OCI-LY3 (cell line): ENCODE measurements at regions not wholly inside any gene's neighbourhood (a gene's known extent, or its start where the extent isn't known, plus 50 kb on each side); places are given as distances from the start of the nearest gene placed in this dataset.
A peak's percentile ranks its signal among the peaks of the same experiment; 100 is the strongest.

Experiments used
- H2AFZ ChIP-seq: fragments of 200-600, 300-600 bp; shearing (Covaris generic); 2 replicates; pipeline ENCODE4 v1.6.0; 2014; ENCODE audit warnings: antibody characterized with exemption, low read depth, low read length
- H3K27ac ChIP-seq: fragments of 200-600, 300-600 bp; sonication (generic); 2 replicates; pipeline ENCODE4 v1.5.1; 2014; ENCODE audit warnings: mild to moderate bottlenecking, low read length, moderate library complexity, mixed read lengths
- H3K27me3 ChIP-seq: fragments of 200-600, 300-600 bp; sonication (generic); 2 replicates; pipeline ENCODE4 v1.6.1; 2014; ENCODE audit warnings: low read depth, low read length, mixed read lengths
- H3K36me3 ChIP-seq: fragments of 200-600, 300-600 bp; sonication (generic); replicated peaks from 2 replicates; pipeline ENCODE3; 2014; ENCODE audit warnings: low read depth, low read length, mixed read lengths
- H3K4me1 ChIP-seq: fragments of 300-600, 200-600 bp; sonication (generic); 2 replicates; pipeline ENCODE4 v1.6.1; 2014; ENCODE audit warnings: low read length, mixed read lengths
- H3K4me2 ChIP-seq: fragments of 200-600, 300-600 bp; sonication (generic); 2 replicates; pipeline ENCODE4 v1.6.1; 2014; ENCODE audit warnings: low read length, mixed read lengths
- H3K4me3 ChIP-seq: fragments of 300-600, 200-600 bp; sonication (generic); 2 replicates; pipeline ENCODE4 v1.5.1; 2014; ENCODE audit warnings: antibody characterized with exemption, mild to moderate bottlenecking, low read length, moderate library complexity
- H3K79me2 ChIP-seq: fragments of 300-600, 200-600 bp; shearing (Covaris generic); 2 replicates; pipeline ENCODE4 v1.6.1; 2014; ENCODE audit warnings: mild to moderate bottlenecking, low read length, mixed read lengths
- H3K9ac ChIP-seq: fragments of 300-600, 200-600 bp; shearing (Covaris generic); 2 replicates; pipeline ENCODE4 v1.6.0; 2014; ENCODE audit warnings: mild to moderate bottlenecking, low read length, moderate library complexity
- H3K9me3 ChIP-seq: fragments of 200-600, 300-600 bp; shearing (Covaris generic); 2 replicates; pipeline ENCODE4 v1.6.1; 2014; ENCODE audit warnings: low read length, mixed read lengths; ENCODE audit not compliant: insufficient read depth
- H4K20me1 ChIP-seq: fragments of 200-600, 300-600 bp; sonication (generic); 2 replicates; pipeline ENCODE4 v1.6.1; 2016; ENCODE audit warnings: low read length, mixed read lengths; ENCODE audit not compliant: insufficient read depth
- CTCF ChIP-seq: fragments of 200-600, 300-600 bp; sonication (generic); IDR thresholded peaks from 2 replicates; pipeline ENCODE4 v1.5.1; 2014; ENCODE audit warnings: antibody characterized with exemption, low read length, low read depth
- EZH2phosphoT487 ChIP-seq: fragments of 200-600 bp; shearing (Covaris generic); IDR thresholded peaks from 2 replicates; pipeline ENCODE4 v1.6.1; 2018; ENCODE audit warnings: antibody characterized with exemption, mixed run types, low read depth

GRCh38 chr6:122012578-122012977, 386.9 kb upstream of the HSF2 start:
- Histone ChIP-seq H3K4me1 (no peaks in the 10 kb centered on the region), H2AFZ (no peak overlapping the region), H3K27me3 (no peaks in the 10 kb centered on the region), H3K36me3 (no peaks in the 10 kb centered on the region), H3K4me2 (no peak overlapping the region), H3K9ac (no peak overlapping the region), H3K4me3 (no peak overlapping the region), H4K20me1 (no peaks in the 10 kb centered on the region), H3K27ac (no peak overlapping the region), H3K79me2 (no peaks in the 10 kb centered on the region), H3K9me3 (no peaks in the 10 kb centered on the region)
- TF ChIP-seq CTCF (no peak), EZH2phosphoT487 (no peak)

- TF ChIP-seq EZH2phosphoT487 (no peak), CTCF (no peak)
- H3K9ac ChIP-seq = no peak overlapping the region
- no peaks in the 10 kb centered on the region for H3K79me2 ChIP-seq
- H3K4me3 ChIP-seq = no peak overlapping the region
- no peaks in the 10 kb centered on the region for H3K9me3 ChIP-seq
- no peak overlapping the region for H3K4me2 ChIP-seq
- no peaks in the 10 kb centered on the region for H3K27me3 ChIP-seq
- H3K27ac ChIP-seq = no peak overlapping the region
- H2AFZ ChIP-seq = no peak overlapping the region
- peaks cover under 1% of the 10 kb centered on the region for H3K4me1 ChIP-seq
- H4K20me1 ChIP-seq = no peaks in the 10 kb centered on the region
- H3K36me3 ChIP-seq = no peaks in the 10 kb centered on the region
Measured at GRCh38 chr6:122014961-122015360, 384.5 kb upstream of the HSF2 start.

GRCh38 chr6:122020588-122021264, 378.7 kb upstream of the HSF2 start:
- Histone ChIP-seq H3K9me3 (no peaks in the 10 kb centered on the region), H3K36me3 (no peaks in the 10 kb centered on the region), H3K79me2 (no peaks in the 10 kb centered on the region), H2AFZ (no peak overlapping the region), H3K4me2 (peak overlapping the region; percentile 40), H3K4me1 (peaks cover 13% of the 10 kb centered on the region), H3K4me3 (no peak overlapping the region), H3K27ac (no peak overlapping the region; the same call in 1 of the 2 replicates), H3K27me3 (no peaks in the 10 kb centered on the region), H3K9ac (no peak overlapping the region), H4K20me1 (no peaks in the 10 kb centered on the region)
- TF ChIP-seq EZH2phosphoT487 (no peak), CTCF (no peak)

DNA sequence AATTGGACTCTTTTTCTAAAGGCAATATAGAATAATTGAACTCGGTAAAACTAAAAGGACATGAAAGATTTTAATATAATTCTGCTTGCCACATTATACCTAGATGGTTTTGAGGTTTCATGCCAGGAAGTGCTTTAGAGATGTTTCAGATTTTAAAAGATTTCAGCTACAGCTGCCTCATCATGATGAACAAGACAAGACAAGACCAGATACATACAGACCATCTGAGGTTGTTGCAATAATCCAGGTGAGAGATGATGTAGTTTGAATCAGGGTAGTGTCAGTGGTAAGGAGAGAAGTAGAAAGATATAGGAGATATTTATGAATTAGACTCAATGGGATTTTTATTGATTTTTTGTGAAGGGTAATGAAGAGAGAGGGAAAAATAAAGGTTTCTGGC, 374.3 kb upstream of the HSF2 start:
- Histone ChIP-seq H3K27me3 (no peaks in the 10 kb centered on the region), H4K20me1 (no peaks in the 10 kb centered on the region), H2AFZ (no peak overlapping the region), H3K79me2 (no peaks in the 10 kb centered on the region), H3K27ac (no peak overlapping the region), H3K4me1 (peaks cover 11% of the 10 kb centered on the region), H3K4me2 (no peak overlapping the region), H3K9ac (no peak overlapping the region), H3K36me3 (no peaks in the 10 kb centered on the region), H3K4me3 (no peak overlapping the region), H3K9me3 (no peaks in the 10 kb centered on the region)
- TF ChIP-seq EZH2phosphoT487 (no peak), CTCF (no peak)
